ENCODE measurements at regions not wholly inside any gene's neighbourhood (a gene's known extent, or its start where the extent isn't known, plus 50 kb on each side); places are given as distances from the start of the nearest gene placed in this dataset.

GRCh38 chr3:124448954-124449353 is 281.3 kb upstream of the UMPS start (continued):
- TF ChIP-seq YY1 (IDR thresholded peaks at IDR 0.05; ENCODE audit: low read depth, low read length) = no peak

GRCh38 chr3:124450366-124450765 is 279.9 kb upstream of the UMPS start:
- Histone ChIP-seq H2AFZ (ENCODE audit: low read length) (no peak overlapping the region), H3K27ac (ENCODE audit: low read depth, low read length) (no peak overlapping the region), H3K4me2 (ENCODE audit: insufficient read depth in 1 of 2, low read depth in 2 of 2, low read length in 2 of 2) (no peak overlapping the region), H4K8ac (ENCODE audit: extremely low read depth, insufficient read depth, low read length) (no peak overlapping the region), H2AK5ac (ENCODE audit: low read depth, low read length) (no peak overlapping the region), H2BK5ac (ENCODE audit: low read depth, low read length) (no peak overlapping the region), H3K79me2 (ENCODE audit: control insufficient read depth in 1 of 2, insufficient read depth in 2 of 2, low read length in 2 of 2) (no peaks in the 10 kb centered on the region), H3K56ac (replicated peaks; ENCODE audit: insufficient read length, low read depth, low read length) (no peak overlapping the region), H3K4ac (replicated peaks; ENCODE audit: insufficient read length, low read depth, low read length) (no peak overlapping the region), H2BK15ac (ENCODE audit: low read length) (no peak overlapping the region), H4K91ac (replicated peaks; ENCODE audit: insufficient read length, low read length) (no peak overlapping the region), H3K18ac (ENCODE audit: extremely low read depth, low read length) (no peak overlapping the region), H3K4me3 (ENCODE audit: extremely low read depth in 1 of 4, insufficient read depth in 2 of 4, low read depth in 3 of 4, low read length in 4 of 4) (no peak overlapping the region), H3K36me3 (ENCODE audit: control insufficient read depth in 2 of 4, insufficient read depth in 4 of 4, low read length in 3 of 4) (no peaks in the 10 kb centered on the region), H4K20me1 (replicated peaks in 1 of 2; ENCODE audit: control insufficient read depth in 1 of 2, insufficient read depth in 2 of 2, low read length in 2 of 2) (no peaks in the 10 kb centered on the region), H4K5ac (ENCODE audit: insufficient read length, low read depth, low read length) (no peak overlapping the region), H3K14ac (ENCODE audit: insufficient read length) (no peak overlapping the region), H3K9ac (replicated peaks in 1 of 4; ENCODE audit: extremely low read depth in 1 of 4, low read depth in 3 of 4, low read length in 3 of 4) (no peak overlapping the region), H2BK20ac (ENCODE audit: low read length) (no peak overlapping the region), H3K23ac (ENCODE audit: insufficient read length) (no peak overlapping the region), H3K9me3 (ENCODE audit: insufficient read depth in 2 of 2, low read depth in 1 of 2, low read length in 1 of 2) (no peaks in the 10 kb centered on the region), H3K79me1 (ENCODE audit: low read depth, low read length) (no peaks in the 10 kb centered on the region), H3K4me1 (replicated peaks in 1 of 4; ENCODE audit: control insufficient read depth in 3 of 4, insufficient read depth in 4 of 4, low read length in 3 of 4) (no peaks in the 10 kb centered on the region), H3K23me2 (ENCODE audit: low read depth, low read length) (no peaks in the 10 kb centered on the region), H2BK12ac (ENCODE audit: low read depth, low read length) (no peak overlapping the region), H2BK120ac (replicated peaks; ENCODE audit: low read depth, low read length) (no peak overlapping the region), H3K27me3 (replicated peaks in 1 of 4; ENCODE audit: control insufficient read depth in 3 of 4, extremely low read depth in 1 of 4, insufficient read depth in 3 of 4, low read length in 3 of 4) (no peaks in the 10 kb centered on the region)
- TF ChIP-seq BACH1 (IDR thresholded peaks at IDR 0.05; ENCODE audit: low read length) (no peak), EZH2 (IDR thresholded peaks at IDR 0.05; ENCODE audit: low read depth, low read length, severe bottlenecking) (no peak), ASH2L (IDR thresholded peaks at IDR 0.05; ENCODE audit: low read length) (no peak), EP300 (IDR thresholded peaks at IDR 0.05; ENCODE audit: borderline replicate concordance in 1 of 2, low read depth in 2 of 2, low read length in 2 of 2) (no peak), JUN (IDR thresholded peaks at IDR 0.05; ENCODE audit: low read depth, low read length) (no peak), POLR2AphosphoS5 (IDR thresholded peaks at IDR 0.05; ENCODE audit: low read depth, low read length) (no peak), POU5F1 (IDR thresholded peaks at IDR 0.05; ENCODE audit: low read depth, low read length) (no peak), JUND (IDR thresholded peaks at IDR 0.05; ENCODE audit: low read length) (no peak), SRF (IDR thresholded peaks at IDR 0.05; ENCODE audit: low read depth, low read length) (no peak), KDM5A (IDR thresholded peaks at IDR 0.05; ENCODE audit: low read length) (no peak), BRCA1 (IDR thresholded peaks at IDR 0.05; ENCODE audit: low read depth, low read length) (no peak), CREB1 (IDR thresholded peaks at IDR 0.05) (no peak), SIX5 (IDR thresholded peaks at IDR 0.05; ENCODE audit: low read depth, low read length) (no peak)
- no peak for FAIRE-seq
- DNase-seq (ENCODE audit: low read depth in 1 of 2, low spot score in 2 of 2) = no peak
- ChIA-PET POLR2A (ENCODE audit: partially characterized antibody) (no interaction called here), CTCF (ENCODE audit: partially characterized antibody) (interaction anchor here (1.7 kb wide), 1 partner anchor 9 kb away, joined by 5 read pairs; no protein-coding TSS in a partner anchor)
- WGBS, 2 experiments (ENCODE audit: extremely low coverage in 1 of 2, insufficient coverage in 1 of 2, insufficient read length in 1 of 2, insufficient replicate concordance in 2 of 2, low coverage in 1 of 2, low lambda C conversion rate in 2 of 2, missing lambda C conversion rate in 1 of 2) = 84% methylated on average over 3 of the region's 3 CpGs; no CpG with 5 or more reads in 1 of the 2 experiments
